PFSK-1 (cell line): ENCODE measurements at regions not wholly inside any gene's neighbourhood (a gene's known extent, or its start where the extent isn't known, plus 50 kb on each side); places are given as distances from the start of the nearest gene placed in this dataset.

ENCODE experiments used
- POLR2AphosphoS5 ChIP-seq: IDR thresholded peaks from 2 replicates; pipeline ENCODE4 v1.6.1; 2012; ENCODE audit warnings: low read depth, mild to moderate bottlenecking, control low read depth, low read length, moderate library complexity
- SIN3A ChIP-seq: IDR thresholded peaks from 2 replicates; pipeline ENCODE4 v1.6.1; 2012; ENCODE audit warnings: mild to moderate bottlenecking, low read length, moderate library complexity, borderline replicate concordance; ENCODE audit not compliant: insufficient read depth
- TF ChIP-seq, protein P1 (sequence below), 2 experiments: IDR thresholded peaks; 2 replicates each; pipeline versions ENCODE4 v1.6.1 to v1.8.0; 2011 to 2012; ENCODE audit warnings: low read depth in 2 of 2, low read length in 2 of 2, control low read depth in 1 of 2, inconsistent platforms in 1 of 2, mild to moderate bottlenecking in 1 of 2, moderate library complexity in 1 of 2; ENCODE audit not compliant: insufficient read depth in 1 of 2

DNA sequence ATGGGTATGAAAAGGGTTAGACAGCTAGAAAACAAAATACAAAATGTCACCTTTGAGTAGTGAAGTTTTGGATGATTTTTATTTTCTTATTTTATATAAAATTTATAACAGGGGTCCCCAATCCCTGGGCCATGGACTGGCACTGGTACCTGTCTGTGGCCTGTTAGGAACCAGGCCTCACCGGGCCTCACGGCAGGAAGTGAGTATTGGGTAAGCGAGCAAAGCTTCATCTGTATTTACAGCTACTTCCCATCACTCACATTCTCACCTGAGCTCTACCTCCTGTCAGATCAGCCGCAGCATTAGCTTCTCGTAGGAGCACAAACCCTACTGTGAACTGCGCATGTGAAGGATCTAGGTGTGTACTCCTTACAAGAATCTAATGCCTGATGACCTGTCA, 202.8 kb upstream of the TWIST2 start:
- TF ChIP-seq SIN3A (no peak), POLR2AphosphoS5 (no peak)
- TF ChIP-seq, protein P1, sequence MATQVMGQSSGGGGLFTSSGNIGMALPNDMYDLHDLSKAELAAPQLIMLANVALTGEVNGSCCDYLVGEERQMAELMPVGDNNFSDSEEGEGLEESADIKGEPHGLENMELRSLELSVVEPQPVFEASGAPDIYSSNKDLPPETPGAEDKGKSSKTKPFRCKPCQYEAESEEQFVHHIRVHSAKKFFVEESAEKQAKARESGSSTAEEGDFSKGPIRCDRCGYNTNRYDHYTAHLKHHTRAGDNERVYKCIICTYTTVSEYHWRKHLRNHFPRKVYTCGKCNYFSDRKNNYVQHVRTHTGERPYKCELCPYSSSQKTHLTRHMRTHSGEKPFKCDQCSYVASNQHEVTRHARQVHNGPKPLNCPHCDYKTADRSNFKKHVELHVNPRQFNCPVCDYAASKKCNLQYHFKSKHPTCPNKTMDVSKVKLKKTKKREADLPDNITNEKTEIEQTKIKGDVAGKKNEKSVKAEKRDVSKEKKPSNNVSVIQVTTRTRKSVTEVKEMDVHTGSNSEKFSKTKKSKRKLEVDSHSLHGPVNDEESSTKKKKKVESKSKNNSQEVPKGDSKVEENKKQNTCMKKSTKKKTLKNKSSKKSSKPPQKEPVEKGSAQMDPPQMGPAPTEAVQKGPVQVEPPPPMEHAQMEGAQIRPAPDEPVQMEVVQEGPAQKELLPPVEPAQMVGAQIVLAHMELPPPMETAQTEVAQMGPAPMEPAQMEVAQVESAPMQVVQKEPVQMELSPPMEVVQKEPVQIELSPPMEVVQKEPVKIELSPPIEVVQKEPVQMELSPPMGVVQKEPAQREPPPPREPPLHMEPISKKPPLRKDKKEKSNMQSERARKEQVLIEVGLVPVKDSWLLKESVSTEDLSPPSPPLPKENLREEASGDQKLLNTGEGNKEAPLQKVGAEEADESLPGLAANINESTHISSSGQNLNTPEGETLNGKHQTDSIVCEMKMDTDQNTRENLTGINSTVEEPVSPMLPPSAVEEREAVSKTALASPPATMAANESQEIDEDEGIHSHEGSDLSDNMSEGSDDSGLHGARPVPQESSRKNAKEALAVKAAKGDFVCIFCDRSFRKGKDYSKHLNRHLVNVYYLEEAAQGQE (IDR thresholded peaks at IDR 0.05; ENCODE audit: insufficient read depth in 1 of 2, low read depth in 2 of 2, low read length in 2 of 2), result no peak
